Esophagus squamous epithelium (tissue), 5 donors: ENCODE measurements at regions not wholly inside any gene's neighbourhood (a gene's known extent, or its start where the extent isn't known, plus 50 kb on each side); places are given as distances from the start of the nearest gene placed in this dataset.

Source experiments
- DNase-seq: peaks from one replicate; lab custom pipeline; 2025; lab: John Stamatoyannopoulos, UW
- H3K27ac ChIP-seq, 4 donors: fragments of 200-600 bp; sonication (generic); one replicate each; pipeline ENCODE4 v1.5.1; 2016 to 2019; ENCODE audit warnings: mild to moderate bottlenecking in 1 of 4
- H3K27me3 ChIP-seq, 4 donors: fragments of 200-600 bp; sonication (generic); 1 replicate in 3 of 4; 2 replicates in 1 of 4; pipeline versions ENCODE4 v1.5.1 to v1.6.0; 2017 to 2021; ENCODE audit warnings: antibody characterized with exemption in 1 of 4
- H3K36me3 ChIP-seq, 3 donors: fragments of 200-600 bp; sonication (generic); one replicate each; pipeline ENCODE4 v1.5.1; 2016 to 2019
- H3K4me1 ChIP-seq, 3 donors: fragments of 200-600 bp; sonication (generic); one replicate each; pipeline ENCODE4 v1.5.1; 2017 to 2019
- H3K4me3 ChIP-seq, 4 donors: fragments of 200-600 bp; sonication (generic); 1 replicate in 3 of 4; 2 replicates in 1 of 4; pipeline ENCODE4 v1.5.1; 2016 to 2019; ENCODE audit warnings: mild to moderate bottlenecking in 2 of 4, moderate library complexity in 1 of 4
- H3K9me3 ChIP-seq, 3 donors: fragments of 200-600 bp; sonication (generic); one replicate each; pipeline ENCODE4 v1.5.1; 2016 to 2019
- CTCF ChIP-seq, 6 experiments: fragments of 450-650 bp in 4 of 6; fragments of 200-600 bp in 2 of 6; sonication (generic) in 2 of 6; IDR thresholded peaks; one replicate each; pipeline ENCODE4 v1.5.1; 2016 to 2019; ENCODE audit warnings: antibody characterized with exemption in 6 of 6, mild to moderate bottlenecking in 4 of 6, moderate library complexity in 4 of 6
- POLR2A ChIP-seq, 4 donors: fragments of 450-650 bp; IDR thresholded peaks; one replicate each; pipeline ENCODE4 v1.6.1; 2017; ENCODE audit warnings: antibody characterized with exemption in 4 of 4, mild to moderate bottlenecking in 4 of 4, moderate library complexity in 3 of 4
- WGBS, 2 donors: methylation state at CpG; one replicate each; pipeline ENCODE4 v1.1.5; 2018; 5-methylcytosine and 5-hydroxymethylcytosine counted together
- intact Hi-C: fragments of 100-400 bp; cut with DNase I; formaldehyde crosslinking; loops from one replicate; pipeline ENCODE4 v1.15.0; 2022
- donor health status: DM: yes; HTN: yes; CAD: no.

GRCh38 chr12:84793558-84794367 is 118.8 kb downstream of the SLC6A15 start:
- no peaks in the 10 kb centered on the region for H3K36me3 ChIP-seq
- no peak overlapping the region for H3K4me3 ChIP-seq
- DNase-seq: no peak
- H3K9me3 ChIP-seq: no peaks in the 10 kb centered on the region
- 75 to 80% methylated on average over 12 to 16 of the region's 16 CpGs for WGBS, 2 donors
- no peak for TF ChIP-seq POLR2A (IDR thresholded peaks at IDR 0.05)
- TF ChIP-seq CTCF (IDR thresholded peaks at IDR 0.05): no peak
- no peaks in the 10 kb centered on the region for H3K4me1 ChIP-seq
- no peaks in the 10 kb centered on the region for H3K27me3 ChIP-seq
- no peak overlapping the region for H3K27ac ChIP-seq
- intact Hi-C loops: no loop called here

GRCh38 chr12:84791444-84791843 is 121.2 kb downstream of the SLC6A15 start:
- intact Hi-C loops: no loop called here
- TF ChIP-seq CTCF (IDR thresholded peaks at IDR 0.05) (no peak), POLR2A (IDR thresholded peaks at IDR 0.05) (no peak)
- Histone ChIP-seq H3K4me1 (no peaks in the 10 kb centered on the region), H3K9me3 (no peaks in the 10 kb centered on the region), H3K27ac (no peak overlapping the region), H3K36me3 (no peaks in the 10 kb centered on the region), H3K4me3 (no peak overlapping the region), H3K27me3 (no peaks in the 10 kb centered on the region)
- DNase-seq: no peak

- no peaks in the 10 kb centered on the region for H3K36me3 ChIP-seq
- no peak overlapping the region for H3K27ac ChIP-seq
- TF ChIP-seq POLR2A (IDR thresholded peaks at IDR 0.05): no peak
- TF ChIP-seq CTCF (IDR thresholded peaks at IDR 0.05): no peak
- H3K4me3 ChIP-seq: no peak overlapping the region
- intact Hi-C loops: no loop called here
- H3K27me3 ChIP-seq: no peaks in the 10 kb centered on the region
- no peak for DNase-seq
- no peaks in the 10 kb centered on the region for H3K4me1 ChIP-seq
- H3K9me3 ChIP-seq: no peaks in the 10 kb centered on the region
These were observed 123.4 kb downstream of the SLC6A15 start for GRCh38 chr12:84789184-84789583.

- intact Hi-C loops: no loop called here
- no peak for DNase-seq
- 64 to 84% methylated on average over 2 of the region's 2 CpGs for WGBS, 2 donors
- Histone ChIP-seq H3K4me3 (no peak overlapping the region), H3K9me3 (no peaks in the 10 kb centered on the region), H3K4me1 (no peaks in the 10 kb centered on the region), H3K27ac (no peak overlapping the region), H3K36me3 (no peaks in the 10 kb centered on the region), H3K27me3 (no peaks in the 10 kb centered on the region)
- TF ChIP-seq POLR2A (IDR thresholded peaks at IDR 0.05): no peak
- TF ChIP-seq CTCF (IDR thresholded peaks at IDR 0.05): no peak
These were observed 125.3 kb downstream of the SLC6A15 start for GRCh38 chr12:84787253-84787652.

- no peaks in the 10 kb centered on the region for H3K4me1 ChIP-seq
- no peak for DNase-seq
- H3K4me3 ChIP-seq: no peak overlapping the region
- no peak overlapping the region for H3K27ac ChIP-seq
- H3K36me3 ChIP-seq: no peaks in the 10 kb centered on the region
- no peak for TF ChIP-seq CTCF (IDR thresholded peaks at IDR 0.05)
- no peak for TF ChIP-seq POLR2A (IDR thresholded peaks at IDR 0.05)
- no peaks in the 10 kb centered on the region for H3K9me3 ChIP-seq
- intact Hi-C loops: no loop called here
- no peaks in the 10 kb centered on the region for H3K27me3 ChIP-seq
These were observed 126.0 kb downstream of the SLC6A15 start for GRCh38 chr12:84786622-84787021.
